Neural progenitor cell (in vitro differentiated cells): ENCODE measurements at regions not wholly inside any gene's neighbourhood (a gene's known extent, or its start where the extent isn't known, plus 50 kb on each side); places are given as distances from the start of the nearest gene placed in this dataset.

ENCODE experiments used
- CTCF ChIP-seq: fragments of 200-600 bp; sonication (generic); IDR thresholded peaks from 2 replicates; pipeline ENCODE4 v1.5.1; 2017; ENCODE audit warnings: antibody characterized with exemption, mild to moderate bottlenecking
- EZH2 ChIP-seq: fragments of 200-600 bp; sonication (generic); IDR thresholded peaks from 2 replicates; pipeline ENCODE4 v1.6.1; 2017; ENCODE audit warnings: antibody characterized with exemption, mild to moderate bottlenecking, moderate library complexity

- no peak for TF ChIP-seq CTCF
- no peak for TF ChIP-seq EZH2
Observed at GRCh38 chr6:15837205-15837604, 174.4 kb upstream of the DTNBP1 start.
